HepG2 (cell line): ENCODE measurements at regions not wholly inside any gene's neighbourhood (a gene's known extent, or its start where the extent isn't known, plus 50 kb on each side); places are given as distances from the start of the nearest gene placed in this dataset.

Experiments
- ATAC-seq: fragments of 200-7000 bp; cut with Tn5 transposase; 3 replicates; pipeline ENCODE4 v1.9.1; 2020; ENCODE audit warnings: mild to moderate bottlenecking, moderate library complexity
- BruUV-seq: library from RNA; stranded (reverse); fragments of 400-500 nt; replicated peaks from 2 replicates; lab custom pipeline; 2021; lab: Mats Ljungman, UMichigan
- CTCF ChIA-PET: fragments of 300-600 bp; formaldehyde crosslinking; extraction: SDS; loops from one replicate; lab custom pipeline; 2021; ENCODE audit warnings: low total read pairs, inconsistent platforms, low intra/inter-chr PET ratio; lab: Yijun Ruan, JAX
- POLR2A ChIA-PET: fragments of 350-600 bp; sonication (Branson Sonifier 250); formaldehyde crosslinking; loops from one replicate; lab custom pipeline; 2020; ENCODE audit warnings: antibody characterized with exemption, inconsistent platforms; lab: Yijun Ruan, JAX
- DNase-seq: peaks from one replicate; pipeline ENCODE4 v3.0.0-alpha.2; 2015; ENCODE audit warnings: low spot score
- FAIRE-seq: peaks from 3 replicates; lab custom pipeline; 2011; peaks lifted over from hg19 to GRCh38; lab: Jason Lieb, UNC
- H2AFZ ChIP-seq: one replicate; pipeline ENCODE4 v1.6.1; 2011; ENCODE audit warnings: low read length, inconsistent platforms
- H3K27ac ChIP-seq: fragments of 300-600 bp; 3 replicates; pipeline ENCODE4 v1.8.0; 2011; ENCODE audit warnings: mixed run types, mild to moderate bottlenecking, mixed read lengths, low read length, inconsistent platforms; ENCODE audit not compliant: insufficient read depth; ENCODE audit errors: extremely low read length
- H3K27me3 ChIP-seq, 2 experiments: fragments of 200-600 bp in 1 of 2; 2 replicates in 1 of 2; 3 replicates in 1 of 2; pipeline versions ENCODE4 v1.6.0 to v1.8.0; 2011; ENCODE audit warnings: low read length in 2 of 2, mild to moderate bottlenecking in 2 of 2, moderate library complexity in 2 of 2, inconsistent platforms in 1 of 2; ENCODE audit not compliant: insufficient read depth in 2 of 2, control insufficient read depth in 1 of 2
- H3K36me3 ChIP-seq, 2 experiments: fragments of 200-600 bp in 1 of 2; replicated peaks in 1 of 2; 2 replicates in 1 of 2; 3 replicates in 1 of 2; pipeline versions ENCODE4 v1.5.1 to v1.8.0; 2011; ENCODE audit warnings: low read length in 2 of 2, inconsistent platforms in 1 of 2; ENCODE audit not compliant: insufficient read depth in 2 of 2, control insufficient read depth in 1 of 2
- H3K4me1 ChIP-seq: 2 replicates; pipeline ENCODE4 v1.5.1; 2012; ENCODE audit warnings: low read length, inconsistent platforms; ENCODE audit not compliant: insufficient read depth
- H3K4me2 ChIP-seq: 2 replicates; pipeline ENCODE4 v1.6.0; 2011; ENCODE audit warnings: low read depth, low read length, inconsistent platforms
- H3K4me3 ChIP-seq, 3 experiments: fragments of 200-600 bp in 1 of 3; sonication (generic), shearing (Covaris generic) in 1 of 3; replicated peaks in 1 of 3; 2 replicates each; pipeline ENCODE4 v1.5.1; 2011 to 2016; ENCODE audit warnings: low read length in 3 of 3, inconsistent platforms in 2 of 3, low read depth in 2 of 3, mild to moderate bottlenecking in 2 of 3, control low read depth in 1 of 3, mixed read lengths in 1 of 3; ENCODE audit not compliant: insufficient read depth in 1 of 3
- H3K79me2 ChIP-seq: one replicate; pipeline ENCODE4 v1.6.1; 2011; ENCODE audit warnings: low read length, inconsistent platforms; ENCODE audit not compliant: insufficient read depth
- H3K9ac ChIP-seq: 2 replicates; pipeline ENCODE4 v1.6.0; 2011; ENCODE audit warnings: mild to moderate bottlenecking, low read depth, low read length, inconsistent platforms; ENCODE audit not compliant: insufficient read depth
- H3K9me3 ChIP-seq: 2 replicates; pipeline ENCODE4 v1.5.1; 2012; ENCODE audit warnings: mild to moderate bottlenecking, low read length
- H4K20me1 ChIP-seq: 2 replicates; pipeline ENCODE4 v1.6.0; 2011; ENCODE audit warnings: inconsistent platforms, mild to moderate bottlenecking, low read length, moderate library complexity; ENCODE audit not compliant: insufficient read depth
- ETV6 ChIP-seq: sonication (generic); formaldehyde crosslinking; conservative IDR thresholded peaks from 2 replicates; pipeline ENCODE4 v1.4.0; 2020; ENCODE audit warnings: missing genetic modification reagents
- FLYWCH1 ChIP-seq: sonication (generic); formaldehyde crosslinking; IDR thresholded peaks from 2 replicates; pipeline ENCODE4 v1.8.1; 2023; ENCODE audit warnings: mild to moderate bottlenecking, missing genetic modification reagents
- FOXJ3 ChIP-seq: sonication (generic); formaldehyde crosslinking; IDR thresholded peaks from 2 replicates; pipeline ENCODE4 v1.4.0; 2020; ENCODE audit warnings: missing genetic modification reagents, mild to moderate bottlenecking, borderline replicate concordance
- HIC2 ChIP-seq: sonication (generic); formaldehyde crosslinking; IDR thresholded peaks from 2 replicates; pipeline ENCODE4 v1.9.0; 2022; ENCODE audit warnings: low read depth, missing genetic modification reagents
- MTA3 ChIP-seq: sonication (generic); formaldehyde crosslinking; IDR thresholded peaks from 2 replicates; pipeline ENCODE4 v1.4.0; 2020; ENCODE audit warnings: missing genetic modification reagents
- NR2F2 ChIP-seq: IDR thresholded peaks from 2 replicates; pipeline ENCODE4 v1.6.1; 2012; ENCODE audit warnings: low read depth, inconsistent platforms, borderline replicate concordance
- REL ChIP-seq: sonication (generic); formaldehyde crosslinking; conservative IDR thresholded peaks from 2 replicates; pipeline ENCODE4 v1.8.0; 2022; ENCODE audit warnings: mild to moderate bottlenecking, missing genetic modification reagents, moderate library complexity
- SALL2 ChIP-seq: sonication (generic); formaldehyde crosslinking; IDR thresholded peaks from 2 replicates; pipeline ENCODE4 v1.8.1; 2023; ENCODE audit warnings: mild to moderate bottlenecking, missing genetic modification reagents, inconsistent platforms
- SIX1 ChIP-seq: sonication (generic); formaldehyde crosslinking; IDR thresholded peaks from 2 replicates; pipeline ENCODE4 v1.4.0; 2020; ENCODE audit warnings: missing genetic modification reagents, borderline replicate concordance
- WGBS: methylation state at CpG from one replicate; pipeline ENCODE4 v1.1.6; 2017; ENCODE audit warnings: low lambda C conversion rate; 5-methylcytosine and 5-hydroxymethylcytosine counted together
- in situ Hi-C: cut with HindIII; loops from 2 replicates; pipeline ENCODE4 v1.10.0; 2017; ENCODE audit warnings: low pct_unique_long_range_greater_than_20kb; ENCODE audit not compliant: extremely low pct_ligation_motif_present
- intact Hi-C: fragments of 100-400 bp; cut with micrococcal nuclease; formaldehyde crosslinking; loops from one replicate; pipeline ENCODE4 v1.10.0; 2022; ENCODE audit not compliant: unreplicated experiment
- TF ChIP-seq, protein P1 (sequence below): IDR thresholded peaks from 2 replicates; pipeline ENCODE4 v1.6.1; 2016; ENCODE audit warnings: missing genetic modification reagents, missing compliant biosample characterization

- BruUV-seq, result no TSS peak
- H3K9ac ChIP-seq, result no peak overlapping the region
- H3K9me3 ChIP-seq, result peaks cover 38% of the 10 kb centered on the region; the same call in 1 of the 2 replicates
- H3K4me1 ChIP-seq, result no peaks in the 10 kb centered on the region
- no peaks in the 10 kb centered on the region for H3K27me3 ChIP-seq
- ATAC-seq (no peak), FAIRE-seq (no peak), DNase-seq (no peak)
- 0% methylated on average over 1 of the region's 1 CpG for WGBS
- ChIA-PET CTCF (no interaction called here), POLR2A (no interaction called here)
- intact Hi-C loops, result no loop called here
- no peaks in the 10 kb centered on the region for H3K79me2 ChIP-seq
- no peaks in the 10 kb centered on the region for H3K36me3 ChIP-seq
- in situ Hi-C loops, result no loop called here
- no peak overlapping the region for H3K27ac ChIP-seq
- TF ChIP-seq REL (CRISPR knock-in tag), result no peak
- TF ChIP-seq SALL2 (CRISPR knock-in tag), result no peak
- TF ChIP-seq FOXJ3, result no peak
- no peak for TF ChIP-seq HIC2
- TF ChIP-seq, protein P1, sequence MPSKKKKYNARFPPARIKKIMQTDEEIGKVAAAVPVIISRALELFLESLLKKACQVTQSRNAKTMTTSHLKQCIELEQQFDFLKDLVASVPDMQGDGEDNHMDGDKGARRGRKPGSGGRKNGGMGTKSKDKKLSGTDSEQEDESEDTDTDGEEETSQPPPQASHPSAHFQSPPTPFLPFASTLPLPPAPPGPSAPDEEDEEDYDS (CRISPR knock-in tag), result no peak
- TF ChIP-seq NR2F2, result no peak
- TF ChIP-seq MTA3 (CRISPR knock-in tag), result no peak
- no peak for TF ChIP-seq SIX1 (CRISPR knock-in tag)
- no peak for TF ChIP-seq ETV6 (CRISPR knock-in tag)
- TF ChIP-seq FLYWCH1, result no peak
- H4K20me1 ChIP-seq, result no peaks in the 10 kb centered on the region
- H3K4me2 ChIP-seq, result no peak overlapping the region
- no peak overlapping the region for H2AFZ ChIP-seq
- no peak overlapping the region for H3K4me3 ChIP-seq
These were observed 660.2 kb upstream of the LMCD1 start for GRCh38 chr3:7841451-7841850.
